ENCODE measurements at regions not wholly inside any gene's neighbourhood (a gene's known extent, or its start where the extent isn't known, plus 50 kb on each side); places are given as distances from the start of the nearest gene placed in this dataset.

DNA sequence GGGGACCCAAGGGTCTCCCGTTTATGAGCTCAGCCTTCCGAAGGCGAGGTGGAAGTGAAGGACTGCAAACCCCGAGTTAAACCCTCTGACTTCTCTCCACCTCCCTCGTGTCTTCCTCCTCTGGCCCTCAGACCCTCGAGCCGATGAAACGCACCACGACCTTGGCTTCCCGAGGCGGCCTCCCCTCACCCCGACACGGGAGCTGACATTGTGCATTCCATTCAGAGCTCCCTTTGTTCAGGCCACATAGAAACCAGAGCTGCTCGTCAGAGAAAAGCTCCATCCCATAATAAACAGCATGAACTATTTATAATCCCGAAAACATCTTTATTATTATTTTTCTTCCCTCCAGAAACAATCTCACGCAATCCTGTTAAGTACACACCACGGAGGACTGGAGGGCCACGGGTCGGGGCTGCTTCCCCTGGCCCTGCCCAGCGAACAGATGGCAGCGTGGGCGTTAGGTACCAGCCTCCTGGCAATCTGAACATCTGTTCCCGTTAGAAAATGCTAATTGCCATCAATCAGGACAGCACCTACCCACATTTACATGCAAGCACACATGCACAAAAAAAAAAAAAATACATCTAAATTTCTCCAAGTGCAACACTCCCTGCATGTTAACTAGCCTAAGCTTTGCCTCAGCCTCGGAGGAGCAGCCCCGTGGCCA, 145.7 kb downstream of the RBFOX3 start:
- H3K36me3 ChIP-seq (ENCODE audit: control insufficient read depth, insufficient read depth, low read length): no peaks in the 10 kb centered on the region
- CTCF ChIA-PET: no interaction called here
- H3K4me3 ChIP-seq (ENCODE audit: low read depth, low read length): no peak overlapping the region
- no peaks in the 10 kb centered on the region for H3K27me3 ChIP-seq (ENCODE audit: control insufficient read depth, insufficient read depth, low read length)
- POLR2A ChIA-PET: no interaction called here
- no peak for TF ChIP-seq CTCF (IDR thresholded peaks at IDR 0.05; ENCODE audit: insufficient read depth, low read depth, low read length)
- no peak for DNase-seq (ENCODE audit: low read depth)

DNA sequence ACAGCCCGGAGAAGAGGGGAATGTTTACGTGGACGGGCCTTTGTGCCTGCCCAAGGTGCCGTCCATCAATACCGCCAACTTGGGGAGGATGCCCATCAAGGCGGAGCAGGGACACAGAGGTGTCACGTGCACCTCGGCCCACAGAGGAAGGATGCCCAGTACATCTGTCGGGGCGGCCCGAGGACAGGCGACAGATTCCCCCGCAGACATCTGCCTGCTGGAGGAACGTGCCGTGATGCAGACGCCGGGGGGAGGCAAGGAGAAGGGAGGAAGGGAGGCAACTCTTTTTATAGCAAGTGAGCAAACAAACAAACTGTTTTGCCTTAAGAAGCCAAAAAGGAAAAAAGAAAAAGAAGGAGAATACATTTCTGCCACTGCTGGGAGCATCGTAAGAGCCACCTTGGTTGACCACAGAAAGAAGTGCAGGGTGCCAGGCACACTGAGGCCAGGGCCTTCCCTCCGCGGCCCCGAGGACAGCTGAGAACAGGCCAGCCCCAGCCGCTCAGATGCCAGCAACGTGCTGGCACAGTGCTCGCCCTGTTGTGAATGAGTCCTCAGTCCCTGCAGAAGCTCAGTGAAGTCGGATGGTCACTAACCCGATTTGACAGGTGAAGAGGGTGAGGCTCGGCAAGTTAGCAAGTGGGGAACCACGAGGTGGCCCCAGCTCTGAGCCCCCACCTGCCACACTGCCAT, 146.4 kb downstream of the RBFOX3 start:
- no peak for TF ChIP-seq CTCF (IDR thresholded peaks at IDR 0.05; ENCODE audit: insufficient read depth, low read depth, low read length)
- DNase-seq (ENCODE audit: low read depth): no peak
- no peaks in the 10 kb centered on the region for H3K27me3 ChIP-seq (ENCODE audit: control insufficient read depth, insufficient read depth, low read length)
- no peak overlapping the region for H3K4me3 ChIP-seq (ENCODE audit: low read depth, low read length)
- POLR2A ChIA-PET: no interaction called here
- H3K36me3 ChIP-seq (ENCODE audit: control insufficient read depth, insufficient read depth, low read length): no peaks in the 10 kb centered on the region
- CTCF ChIA-PET: no interaction called here

GRCh38 chr17:79463421-79464317, 147.2 kb downstream of the RBFOX3 start:
- Histone ChIP-seq H3K36me3 (ENCODE audit: control insufficient read depth, insufficient read depth, low read length) (no peaks in the 10 kb centered on the region), H3K4me3 (ENCODE audit: low read depth, low read length) (no peak overlapping the region), H3K27me3 (ENCODE audit: control insufficient read depth, insufficient read depth, low read length) (peaks cover under 1% of the 10 kb centered on the region; the same call in 1 of the 2 replicates)
- ChIA-PET CTCF (no interaction called here), POLR2A (no interaction called here)
- no peak for DNase-seq (ENCODE audit: low read depth)
- no peak for TF ChIP-seq CTCF (IDR thresholded peaks at IDR 0.05; ENCODE audit: insufficient read depth, low read depth, low read length)

- no peak for DNase-seq (ENCODE audit: low read depth)
- Histone ChIP-seq H3K4me3 (ENCODE audit: low read depth, low read length) (no peak overlapping the region), H3K36me3 (ENCODE audit: control insufficient read depth, insufficient read depth, low read length) (no peaks in the 10 kb centered on the region), H3K27me3 (ENCODE audit: control insufficient read depth, insufficient read depth, low read length) (peaks cover 2% of the 10 kb centered on the region; the same call in 1 of the 2 replicates)
- ChIA-PET CTCF (no interaction called here), POLR2A (no interaction called here)
- no peak for TF ChIP-seq CTCF (IDR thresholded peaks at IDR 0.05; ENCODE audit: insufficient read depth, low read depth, low read length)
Measured at GRCh38 chr17:79461041-79461440, 149.8 kb downstream of the RBFOX3 start.

GRCh38 chr17:79459846-79460245, 151.0 kb downstream of the RBFOX3 start:
- ChIA-PET POLR2A (no interaction called here), CTCF (no interaction called here)
- H3K36me3 ChIP-seq (ENCODE audit: control insufficient read depth, insufficient read depth, low read length): no peaks in the 10 kb centered on the region
- peaks cover 2% of the 10 kb centered on the region; the same call in 1 of the 2 replicates for H3K27me3 ChIP-seq (ENCODE audit: control insufficient read depth, insufficient read depth, low read length)
- DNase-seq (ENCODE audit: low read depth): no peak
- no peak for TF ChIP-seq CTCF (IDR thresholded peaks at IDR 0.05; ENCODE audit: insufficient read depth, low read depth, low read length)
- H3K4me3 ChIP-seq (ENCODE audit: low read depth, low read length): no peak overlapping the region

Data from BJ (cell line).